SJCRH30 (cell line): ENCODE measurements at regions not wholly inside any gene's neighbourhood (a gene's known extent, or its start where the extent isn't known, plus 50 kb on each side); places are given as distances from the start of the nearest gene placed in this dataset.

ENCODE experiments used
- DNase-seq, 2 experiments: peaks; one replicate each; pipeline ENCODE4 v3.0.0-alpha.2; 2015 to 2020
- H3K27ac ChIP-seq: fragments of 250-450 bp; sonication (Bioruptor Pico); 2 replicates; pipeline ENCODE4 v1.5.1; 2020; ENCODE audit warnings: mild to moderate bottlenecking, moderate library complexity
- H3K27me3 ChIP-seq: fragments of 250-450 bp; sonication (Bioruptor Pico); 2 replicates; pipeline ENCODE4 v1.5.1; 2020; ENCODE audit warnings: mild to moderate bottlenecking, moderate library complexity
- H3K36me3 ChIP-seq: fragments of 250-450 bp; sonication (Bioruptor Pico); 2 replicates; pipeline ENCODE4 v1.5.1; 2020; ENCODE audit warnings: mild to moderate bottlenecking, moderate library complexity
- H3K4me1 ChIP-seq: fragments of 250-450 bp; sonication (Bioruptor Pico); 2 replicates; pipeline ENCODE4 v1.5.1; 2020; ENCODE audit warnings: mild to moderate bottlenecking, moderate library complexity
- H3K4me3 ChIP-seq: fragments of 250-450 bp; sonication (Bioruptor Pico); 2 replicates; pipeline ENCODE4 v1.5.1; 2020; ENCODE audit warnings: mild to moderate bottlenecking, moderate library complexity
- H3K9me3 ChIP-seq: fragments of 250-450 bp; sonication (Bioruptor Pico); replicated peaks from 2 replicates; pipeline ENCODE4 v1.5.1; 2020; ENCODE audit warnings: mild to moderate bottlenecking, moderate library complexity

GRCh38 chr3:150256782-150257181, 151.3 kb upstream of the TSC22D2 start:
- DNase-seq, result no peak
- H3K27me3 ChIP-seq, result no peaks in the 10 kb centered on the region

GRCh38 chr3:150256318-150256717, 151.8 kb upstream of the TSC22D2 start:
- H3K4me1 ChIP-seq, result peaks cover 14% of the 10 kb centered on the region
- no peaks in the 10 kb centered on the region for H3K9me3 ChIP-seq
- no peaks in the 10 kb centered on the region for H3K36me3 ChIP-seq
- no peak overlapping the region for H3K27ac ChIP-seq
- H3K27me3 ChIP-seq, result no peaks in the 10 kb centered on the region
- H3K4me3 ChIP-seq, result no peak overlapping the region
- DNase-seq, result no peak

More at GRCh38 chr3:150256782-150257181, 151.3 kb upstream of the TSC22D2 start:
- no peaks in the 10 kb centered on the region for H3K9me3 ChIP-seq
- H3K4me1 ChIP-seq, result peaks cover 14% of the 10 kb centered on the region
- H3K27ac ChIP-seq, result no peak overlapping the region
- H3K36me3 ChIP-seq, result no peaks in the 10 kb centered on the region
- H3K4me3 ChIP-seq, result no peak overlapping the region

GRCh38 chr3:150255826-150256225, 152.3 kb upstream of the TSC22D2 start:
- no peak for DNase-seq

GRCh38 chr3:150255413-150255812, 152.7 kb upstream of the TSC22D2 start:
- no peaks in the 10 kb centered on the region for H3K36me3 ChIP-seq
- peaks cover 16% of the 10 kb centered on the region for H3K4me1 ChIP-seq
- DNase-seq, result no peak
- H3K27me3 ChIP-seq, result no peaks in the 10 kb centered on the region
- no peaks in the 10 kb centered on the region for H3K9me3 ChIP-seq
- H3K27ac ChIP-seq, result no peak overlapping the region
- H3K4me3 ChIP-seq, result no peak overlapping the region

More at GRCh38 chr3:150255826-150256225, 152.3 kb upstream of the TSC22D2 start:
- H3K4me3 ChIP-seq, result no peak overlapping the region
- H3K27ac ChIP-seq, result no peak overlapping the region
- H3K36me3 ChIP-seq, result no peaks in the 10 kb centered on the region
- H3K9me3 ChIP-seq, result no peaks in the 10 kb centered on the region
- peaks cover 14% of the 10 kb centered on the region for H3K4me1 ChIP-seq
- no peaks in the 10 kb centered on the region for H3K27me3 ChIP-seq

GRCh38 chr3:150254309-150254708, 153.8 kb upstream of the TSC22D2 start:
- Histone ChIP-seq H3K9me3 (no peaks in the 10 kb centered on the region), H3K36me3 (no peaks in the 10 kb centered on the region), H3K4me3 (no peak overlapping the region), H3K27ac (no peak overlapping the region), H3K27me3 (no peaks in the 10 kb centered on the region), H3K4me1 (peaks cover 27% of the 10 kb centered on the region)
- DNase-seq, result no peak

- Histone ChIP-seq H3K27me3 (no peaks in the 10 kb centered on the region), H3K4me3 (no peak overlapping the region), H3K4me1 (peaks cover 33% of the 10 kb centered on the region), H3K27ac (no peak overlapping the region), H3K36me3 (no peaks in the 10 kb centered on the region), H3K9me3 (no peaks in the 10 kb centered on the region)
- DNase-seq, result peak; percentile 54 to 71
Observed at GRCh38 chr3:150253622-150254021, 154.5 kb upstream of the TSC22D2 start.

- H3K27me3 ChIP-seq, result no peaks in the 10 kb centered on the region
- DNase-seq, result no peak
- H3K27ac ChIP-seq, result no peak overlapping the region
- H3K4me1 ChIP-seq, result peaks cover 42% of the 10 kb centered on the region
- H3K36me3 ChIP-seq, result no peaks in the 10 kb centered on the region
- no peaks in the 10 kb centered on the region for H3K9me3 ChIP-seq
- H3K4me3 ChIP-seq, result no peak overlapping the region
Observed at GRCh38 chr3:150252462-150252861, 155.6 kb upstream of the TSC22D2 start.

GRCh38 chr3:150251187-150252062, 156.7 kb upstream of the TSC22D2 start:
- no peak for DNase-seq

GRCh38 chr3:150249779-150250470, 158.2 kb upstream of the TSC22D2 start:
- no peak for DNase-seq
- Histone ChIP-seq H3K27me3 (no peaks in the 10 kb centered on the region), H3K27ac (peak overlapping the region; percentile 85), H3K4me3 (no peak overlapping the region), H3K9me3 (no peaks in the 10 kb centered on the region), H3K36me3 (no peaks in the 10 kb centered on the region), H3K4me1 (peaks cover 48% of the 10 kb centered on the region)

More at GRCh38 chr3:150251187-150252062, 156.7 kb upstream of the TSC22D2 start:
- Histone ChIP-seq H3K9me3 (no peaks in the 10 kb centered on the region), H3K4me3 (no peak overlapping the region), H3K27ac (no peak overlapping the region), H3K36me3 (no peaks in the 10 kb centered on the region), H3K27me3 (no peaks in the 10 kb centered on the region), H3K4me1 (peaks cover 48% of the 10 kb centered on the region)

- H3K4me1 ChIP-seq, result peaks cover 48% of the 10 kb centered on the region
Observed at GRCh38 chr3:150248888-150249681, 159.0 kb upstream of the TSC22D2 start.

GRCh38 chr3:150248116-150248887, 159.8 kb upstream of the TSC22D2 start:
- Histone ChIP-seq H3K9me3 (no peaks in the 10 kb centered on the region), H3K27ac (peak overlapping the region; percentile 85), H3K27me3 (no peaks in the 10 kb centered on the region), H3K36me3 (no peaks in the 10 kb centered on the region), H3K4me1 (peaks cover 49% of the 10 kb centered on the region), H3K4me3 (peak overlapping the region; percentile 18)
- peak; percentile 84 to 91 for DNase-seq

More at GRCh38 chr3:150248888-150249681, 159.0 kb upstream of the TSC22D2 start:
- Histone ChIP-seq H3K9me3 (no peaks in the 10 kb centered on the region), H3K36me3 (no peaks in the 10 kb centered on the region), H3K27ac (peak overlapping the region; percentile 85), H3K27me3 (no peaks in the 10 kb centered on the region), H3K4me3 (peak overlapping the region; percentile 18)
- DNase-seq, result no peak

- Histone ChIP-seq H3K27ac (peak overlapping the region; percentile 85), H3K36me3 (no peaks in the 10 kb centered on the region), H3K27me3 (no peaks in the 10 kb centered on the region), H3K4me3 (no peak overlapping the region), H3K9me3 (no peaks in the 10 kb centered on the region), H3K4me1 (peaks cover 50% of the 10 kb centered on the region)
- DNase-seq, result peak; percentile 86 to 91
Observed at GRCh38 chr3:150247441-150247840, 160.7 kb upstream of the TSC22D2 start.

- Histone ChIP-seq H3K4me3 (no peak overlapping the region), H3K27ac (peak overlapping the region; percentile 95), H3K36me3 (no peaks in the 10 kb centered on the region), H3K27me3 (no peaks in the 10 kb centered on the region), H3K4me1 (peaks cover 42% of the 10 kb centered on the region), H3K9me3 (no peaks in the 10 kb centered on the region)
- DNase-seq, result no peak
Observed at GRCh38 chr3:150243466-150243865, 164.6 kb upstream of the TSC22D2 start.
